GM10248 (cell line): ENCODE measurements at regions not wholly inside any gene's neighbourhood (a gene's known extent, or its start where the extent isn't known, plus 50 kb on each side); places are given as distances from the start of the nearest gene placed in this dataset.

ENCODE experiments used
- CTCF ChIA-PET: fragments of 300-600 bp; sonication (Branson Sonifier 250); formaldehyde crosslinking; extraction: SDS; loops from one replicate; lab custom pipeline; 2021; ENCODE audit warnings: antibody characterized with exemption; lab: Yijun Ruan, JAX
- POLR2A ChIA-PET: fragments of 350-650 bp; sonication (Branson Sonifier 250); formaldehyde crosslinking; extraction: SDS; loops from one replicate; lab custom pipeline; 2020; ENCODE audit warnings: antibody characterized with exemption; lab: Yijun Ruan, JAX
- DNase-seq: peaks from one replicate; pipeline ENCODE4 v3.0.0; 2012; ENCODE audit errors: extremely low spot score
- CTCF ChIP-seq: IDR thresholded peaks from 2 replicates; pipeline ENCODE4 v1.5.1; 2012; ENCODE audit warnings: mild to moderate bottlenecking, low read depth; ENCODE audit errors: extremely low read depth, missing control alignments, control extremely low read depth

- POLR2A ChIA-PET = no interaction called here
- TF ChIP-seq CTCF = no peak
- no peak for DNase-seq
- CTCF ChIA-PET = no interaction called here
These were observed 840.6 kb downstream of the NLGN4X start for GRCh38 chrX:5388087-5388486.

GRCh38 chrX:5380426-5380825 is 848.2 kb downstream of the NLGN4X start:
- no peak for TF ChIP-seq CTCF
- CTCF ChIA-PET = no interaction called here
- no peak for DNase-seq
- POLR2A ChIA-PET = no interaction called here

GRCh38 chrX:5341902-5342301 is 886.8 kb downstream of the NLGN4X start:
- ChIA-PET POLR2A (no interaction called here), CTCF (no interaction called here)
- no peak for TF ChIP-seq CTCF

GRCh38 chrX:5337160-5337559 is 891.5 kb downstream of the NLGN4X start:
- CTCF ChIA-PET = no interaction called here
- no peak for DNase-seq
- no peak for TF ChIP-seq CTCF
- POLR2A ChIA-PET = no interaction called here

More at GRCh38 chrX:5341902-5342301, 886.8 kb downstream of the NLGN4X start:
- no peak for DNase-seq

- ChIA-PET CTCF (no interaction called here), POLR2A (no interaction called here)
- TF ChIP-seq CTCF = no peak
- DNase-seq = no peak
These were observed 904.1 kb downstream of the NLGN4X start for GRCh38 chrX:5324546-5324945.

- POLR2A ChIA-PET = no interaction called here
- no peak for DNase-seq
- TF ChIP-seq CTCF = no peak
- CTCF ChIA-PET = no interaction called here
These were observed 914.5 kb downstream of the NLGN4X start for GRCh38 chrX:5314148-5314547.

GRCh38 chrX:5307416-5307815 is 921.3 kb downstream of the NLGN4X start:
- CTCF ChIA-PET = no interaction called here
- POLR2A ChIA-PET = no interaction called here
- no peak for DNase-seq
- no peak for TF ChIP-seq CTCF
